ENCODE measurements at regions not wholly inside any gene's neighbourhood (a gene's known extent, or its start where the extent isn't known, plus 50 kb on each side); places are given as distances from the start of the nearest gene placed in this dataset.
"Not testable (repeated sequence)": the region's sequence is repeated elsewhere in the genome, so short reads cannot be mapped to it uniquely, and the experiment has no call there.

- not testable (repeated sequence) for DNase-seq (ENCODE audit: insufficient read length, low spot score)
- FAIRE-seq: peak; percentile 99
Observed at GRCh38 chrX:89350024-89350423, 571.7 kb upstream of the TGIF2LX start.

DNA sequence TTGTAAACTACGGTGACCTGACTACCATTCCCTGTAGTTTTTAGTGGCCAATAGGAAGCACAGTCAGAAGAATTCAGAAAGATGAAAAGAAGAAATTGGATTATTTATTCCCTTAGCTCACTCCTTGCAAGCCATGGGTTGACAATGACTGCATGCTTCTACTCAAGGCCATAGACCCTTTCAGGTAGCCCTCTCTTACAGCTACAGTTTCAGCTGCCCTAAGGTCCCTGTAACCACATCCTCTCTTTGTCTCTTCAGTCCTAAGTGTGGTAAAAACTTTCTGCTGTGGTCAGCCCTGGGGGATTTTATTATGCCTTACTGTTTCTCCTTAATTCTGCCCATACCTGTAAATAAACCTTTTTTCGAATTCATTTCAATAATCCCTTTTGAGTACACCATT is 551.8 kb upstream of the TGIF2LX start:
- DNase-seq (ENCODE audit: insufficient read length, low spot score); FAIRE-seq: not testable (repeated sequence)

DNA sequence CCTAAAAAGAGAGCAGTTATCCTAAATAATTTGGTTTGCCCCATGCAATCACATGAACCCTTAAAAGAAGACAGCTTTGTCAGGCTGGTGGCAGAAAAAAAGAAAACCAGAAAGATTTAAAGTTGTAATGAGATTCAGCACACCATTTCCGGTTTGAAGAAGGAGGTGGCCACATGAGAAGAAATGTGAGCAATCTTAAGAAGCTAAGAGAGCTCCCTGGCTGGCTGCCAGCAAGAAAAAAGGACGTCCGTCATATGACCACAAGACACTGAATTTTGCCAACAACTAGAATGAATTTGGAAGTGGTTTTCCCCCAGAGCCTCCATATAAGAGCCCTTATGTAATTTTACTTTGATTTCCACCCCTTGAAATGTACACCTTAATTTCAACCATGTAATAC is 528.7 kb upstream of the TGIF2LX start:
- DNase-seq (ENCODE audit: insufficient read length, low spot score); FAIRE-seq: not testable (repeated sequence)

DNA sequence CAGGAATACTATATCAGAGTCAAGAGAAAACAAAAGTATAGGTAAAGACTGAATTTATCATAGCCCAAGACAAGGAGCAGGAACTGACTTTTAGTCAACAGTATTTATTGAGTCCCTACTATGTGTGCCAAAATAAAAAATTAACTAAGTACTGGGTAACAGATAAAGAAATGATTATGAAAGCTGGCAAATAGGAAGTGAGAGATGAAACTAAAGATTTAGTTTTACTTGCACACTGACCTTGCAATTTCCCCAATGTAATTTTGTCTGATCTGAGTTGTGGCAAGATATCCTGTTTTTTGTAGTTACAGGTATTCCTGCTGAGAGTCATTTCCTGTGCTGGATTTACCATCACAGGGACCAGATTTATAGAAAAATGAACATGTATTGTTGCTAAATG is 518.9 kb upstream of the TGIF2LX start:
- FAIRE-seq; DNase-seq (ENCODE audit: insufficient read length, low spot score): not testable (repeated sequence)

DNA sequence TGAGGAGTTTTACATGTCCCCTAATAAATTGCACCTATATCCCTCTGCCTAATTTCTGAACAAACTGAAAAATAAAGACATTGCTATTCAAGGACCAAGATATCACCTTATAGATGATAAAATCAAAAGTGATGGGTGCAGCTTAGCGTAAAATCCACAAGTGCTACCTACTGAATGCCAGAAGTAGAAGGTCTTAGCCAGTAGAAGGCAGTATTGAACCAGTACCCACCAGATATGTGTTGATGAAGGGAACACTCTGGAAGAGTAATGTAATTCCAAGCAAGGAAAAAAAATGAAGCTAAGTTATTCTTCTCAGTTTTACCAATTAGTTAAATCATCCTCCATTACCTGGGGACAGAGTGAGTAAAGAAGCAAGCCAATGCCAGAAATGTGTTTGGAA is 516.6 kb upstream of the TGIF2LX start:
- FAIRE-seq: peak; percentile 45

GRCh38 chrX:89416930-89417329 is 504.8 kb upstream of the TGIF2LX start:
- not testable (repeated sequence) for FAIRE-seq; DNase-seq (ENCODE audit: insufficient read length, low spot score)

More for the DNA sequence above, 516.6 kb upstream of the TGIF2LX start:
- not testable (repeated sequence) for DNase-seq (ENCODE audit: insufficient read length, low spot score)

DNA sequence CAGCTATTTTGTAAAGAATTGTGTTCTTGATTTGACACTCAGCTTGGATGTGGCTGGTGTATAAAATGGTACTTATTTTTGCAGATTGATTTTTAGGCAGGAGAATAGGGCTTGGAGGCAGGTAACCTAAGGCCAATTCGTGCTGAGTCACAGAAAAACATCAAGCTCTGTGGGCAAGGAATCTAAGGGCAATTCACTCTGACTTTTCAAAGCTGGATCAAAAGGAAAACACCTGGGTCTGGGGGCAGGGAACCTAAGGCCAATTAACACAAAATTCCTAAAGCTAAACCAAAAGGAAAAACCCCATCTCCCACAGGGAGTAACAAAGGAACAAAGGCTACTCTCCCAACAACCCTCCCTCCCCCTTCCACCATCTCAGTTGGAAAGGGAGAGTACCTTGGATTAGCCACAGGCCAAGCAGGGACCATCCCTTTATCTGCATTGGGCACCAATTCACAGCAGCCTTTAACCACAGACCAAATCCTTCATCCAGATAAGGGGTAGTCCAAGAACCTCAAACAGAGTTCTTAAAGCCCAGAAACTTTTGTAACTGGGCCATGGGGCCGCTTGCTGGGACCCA is 489.0 kb upstream of the TGIF2LX start:
- not testable (repeated sequence) for DNase-seq (ENCODE audit: insufficient read length, low spot score); FAIRE-seq

Measured in H54 (cell line).